ENCODE measurements at regions not wholly inside any gene's neighbourhood (a gene's known extent, or its start where the extent isn't known, plus 50 kb on each side); places are given as distances from the start of the nearest gene placed in this dataset.

DNA sequence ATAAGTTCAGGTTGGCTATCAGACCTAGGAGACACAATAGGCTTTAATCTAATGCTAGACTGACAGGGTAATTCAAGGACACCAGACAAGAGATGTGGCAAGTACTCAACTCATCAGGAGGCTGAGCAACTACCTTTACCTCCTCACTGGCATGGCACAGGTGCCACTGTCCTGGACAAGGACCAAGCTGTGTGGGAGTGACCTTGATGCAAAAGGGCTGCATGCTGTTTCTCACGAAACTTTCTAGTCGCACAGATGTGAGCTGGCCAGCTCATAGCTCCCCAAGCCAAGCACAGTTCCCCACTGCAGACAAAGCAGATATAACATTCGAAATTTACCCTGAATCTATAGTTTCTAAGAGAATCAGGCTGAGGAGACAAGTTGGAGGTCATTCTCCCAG is 207.6 kb upstream of the GHITM start:
- H3K27ac Mint-ChIP-seq (ENCODE audit: unreplicated experiment): no peak overlapping the region
- peaks cover 16% of the 10 kb centered on the region for H3K27me3 Mint-ChIP-seq (ENCODE audit: low read depth)
- no peaks in the 10 kb centered on the region for H3K36me3 Mint-ChIP-seq (ENCODE audit: low read depth)
- DNase-seq (ENCODE audit: low spot score): no peak
- TF ChIP-seq, protein P1, sequence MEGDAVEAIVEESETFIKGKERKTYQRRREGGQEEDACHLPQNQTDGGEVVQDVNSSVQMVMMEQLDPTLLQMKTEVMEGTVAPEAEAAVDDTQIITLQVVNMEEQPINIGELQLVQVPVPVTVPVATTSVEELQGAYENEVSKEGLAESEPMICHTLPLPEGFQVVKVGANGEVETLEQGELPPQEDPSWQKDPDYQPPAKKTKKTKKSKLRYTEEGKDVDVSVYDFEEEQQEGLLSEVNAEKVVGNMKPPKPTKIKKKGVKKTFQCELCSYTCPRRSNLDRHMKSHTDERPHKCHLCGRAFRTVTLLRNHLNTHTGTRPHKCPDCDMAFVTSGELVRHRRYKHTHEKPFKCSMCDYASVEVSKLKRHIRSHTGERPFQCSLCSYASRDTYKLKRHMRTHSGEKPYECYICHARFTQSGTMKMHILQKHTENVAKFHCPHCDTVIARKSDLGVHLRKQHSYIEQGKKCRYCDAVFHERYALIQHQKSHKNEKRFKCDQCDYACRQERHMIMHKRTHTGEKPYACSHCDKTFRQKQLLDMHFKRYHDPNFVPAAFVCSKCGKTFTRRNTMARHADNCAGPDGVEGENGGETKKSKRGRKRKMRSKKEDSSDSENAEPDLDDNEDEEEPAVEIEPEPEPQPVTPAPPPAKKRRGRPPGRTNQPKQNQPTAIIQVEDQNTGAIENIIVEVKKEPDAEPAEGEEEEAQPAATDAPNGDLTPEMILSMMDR (IDR thresholded peaks at IDR 0.05): no peak
- H3K4me1 Mint-ChIP-seq (ENCODE audit: low read depth): peaks cover 3% of the 10 kb centered on the region
- no peaks in the 10 kb centered on the region for H3K9me3 Mint-ChIP-seq (ENCODE audit: low read depth)
- no peak overlapping the region for H3K4me3 Mint-ChIP-seq (ENCODE audit: unreplicated experiment)

DNA sequence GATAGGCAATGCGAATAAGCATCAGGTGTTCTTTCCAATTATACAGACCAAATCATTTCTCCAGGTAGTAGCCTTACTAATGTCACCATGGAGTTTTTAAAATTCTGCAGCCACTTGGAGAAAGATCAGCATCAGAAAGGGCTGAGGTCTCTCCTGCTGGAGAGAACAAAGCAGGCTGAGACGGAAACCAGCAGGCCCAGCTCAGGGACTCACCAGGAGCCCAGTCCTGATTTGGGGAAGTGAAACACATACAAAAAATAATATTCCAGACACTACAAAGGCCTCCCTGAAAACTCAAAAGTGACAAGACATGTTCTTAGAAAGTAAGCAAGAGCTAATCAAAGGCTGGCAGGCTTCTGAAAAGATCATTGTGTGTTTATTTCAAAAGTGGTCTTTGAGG is 207.1 kb upstream of the GHITM start:
- H3K27me3 Mint-ChIP-seq (ENCODE audit: low read depth): peaks cover 14% of the 10 kb centered on the region
- no peak overlapping the region for H3K27ac Mint-ChIP-seq (ENCODE audit: unreplicated experiment)
- no peaks in the 10 kb centered on the region for H3K36me3 Mint-ChIP-seq (ENCODE audit: low read depth)
- DNase-seq (ENCODE audit: low spot score): no peak
- peaks cover 3% of the 10 kb centered on the region for H3K4me1 Mint-ChIP-seq (ENCODE audit: low read depth)
- TF ChIP-seq, protein P1 (IDR thresholded peaks at IDR 0.05): no peak
- H3K4me3 Mint-ChIP-seq (ENCODE audit: unreplicated experiment): no peak overlapping the region
- no peaks in the 10 kb centered on the region for H3K9me3 Mint-ChIP-seq (ENCODE audit: low read depth)

DNA sequence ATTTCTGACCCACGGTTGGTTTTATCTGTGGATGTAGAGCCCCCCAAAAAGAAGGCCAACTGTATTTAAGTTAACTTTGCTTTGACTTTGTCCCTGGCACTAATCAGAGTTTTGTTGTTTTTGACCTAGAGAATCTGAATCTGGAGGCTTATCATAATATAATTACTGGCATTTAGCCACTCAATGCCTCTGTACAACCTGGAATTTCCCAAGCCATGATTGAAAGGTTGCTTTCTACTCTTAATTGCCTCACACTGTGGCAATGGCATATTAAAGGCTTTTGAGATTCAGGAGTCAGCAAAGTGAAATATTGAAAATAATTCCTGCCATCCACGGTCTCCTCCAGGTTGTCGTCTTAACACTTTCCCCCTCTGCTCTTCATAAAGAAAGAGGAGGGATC is 205.2 kb upstream of the GHITM start:
- TF ChIP-seq, protein P1 (IDR thresholded peaks at IDR 0.05): no peak
- no peaks in the 10 kb centered on the region for H3K9me3 Mint-ChIP-seq (ENCODE audit: low read depth)
- no peak overlapping the region for H3K27ac Mint-ChIP-seq (ENCODE audit: unreplicated experiment)
- no peak for DNase-seq (ENCODE audit: low spot score)
- no peaks in the 10 kb centered on the region for H3K36me3 Mint-ChIP-seq (ENCODE audit: low read depth)
- H3K27me3 Mint-ChIP-seq (ENCODE audit: low read depth): peaks cover 15% of the 10 kb centered on the region
- H3K4me1 Mint-ChIP-seq (ENCODE audit: low read depth): peaks cover 3% of the 10 kb centered on the region
- no peak overlapping the region for H3K4me3 Mint-ChIP-seq (ENCODE audit: unreplicated experiment)

DNA sequence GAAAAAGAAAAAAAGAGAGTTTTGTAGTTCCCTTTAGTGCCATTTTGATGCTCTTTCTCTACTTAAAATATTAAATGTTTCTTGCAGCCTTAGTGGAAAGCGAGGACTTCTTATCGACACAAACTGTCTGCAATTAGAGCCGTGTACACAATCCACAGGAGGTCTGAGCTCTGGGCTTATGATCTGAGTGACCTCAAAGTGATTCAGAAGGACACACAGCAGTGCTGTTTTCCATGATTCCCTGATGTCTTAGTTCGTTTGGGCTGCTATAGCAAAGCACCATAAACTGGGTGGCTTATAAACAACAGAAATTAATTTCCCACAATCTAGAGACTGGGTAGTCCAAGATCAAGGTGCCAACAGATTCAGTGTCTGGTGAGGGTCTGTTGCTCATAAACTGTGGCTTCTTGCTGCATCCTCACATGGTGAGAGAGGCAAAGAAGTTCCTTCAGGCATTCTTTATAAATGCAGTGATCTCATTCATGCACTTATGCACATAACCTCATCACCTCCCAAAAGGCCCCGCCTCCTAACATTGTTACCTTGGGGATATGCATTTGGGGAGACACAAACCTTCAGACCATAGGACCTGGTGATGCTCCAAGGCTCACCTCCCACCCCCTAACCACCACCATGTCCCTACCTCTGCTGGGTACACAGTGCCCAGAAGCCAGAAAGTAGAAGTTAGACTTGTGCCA is 204.5 kb upstream of the GHITM start:
- H3K4me1 Mint-ChIP-seq (ENCODE audit: low read depth): peaks cover 3% of the 10 kb centered on the region
- H3K27me3 Mint-ChIP-seq (ENCODE audit: low read depth): peaks cover 17% of the 10 kb centered on the region
- no peak overlapping the region for H3K27ac Mint-ChIP-seq (ENCODE audit: unreplicated experiment)
- no peaks in the 10 kb centered on the region for H3K9me3 Mint-ChIP-seq (ENCODE audit: low read depth)
- TF ChIP-seq, protein P1 (IDR thresholded peaks at IDR 0.05): no peak
- DNase-seq (ENCODE audit: low spot score): no peak
- no peaks in the 10 kb centered on the region for H3K36me3 Mint-ChIP-seq (ENCODE audit: low read depth)
- no peak overlapping the region for H3K4me3 Mint-ChIP-seq (ENCODE audit: unreplicated experiment)

DNA sequence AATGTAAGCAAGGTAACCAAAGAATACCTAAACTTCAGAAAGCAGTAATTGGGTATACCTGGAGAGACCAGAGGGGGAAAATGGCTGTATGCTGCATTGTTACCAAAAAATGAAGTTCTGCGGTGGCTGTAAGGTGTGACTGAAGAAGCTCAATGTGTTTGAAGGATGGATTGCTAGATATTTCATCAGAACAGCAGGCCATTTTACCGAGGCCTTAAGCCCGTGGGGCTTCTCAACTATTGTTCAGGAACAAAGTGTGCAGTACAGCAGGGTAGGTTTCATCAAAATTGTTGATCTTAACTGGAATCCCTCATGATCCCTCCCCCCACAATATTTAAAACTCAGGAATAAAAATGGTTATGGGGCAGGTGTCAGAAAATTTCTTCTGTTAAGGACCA is 204.0 kb upstream of the GHITM start:
- H3K9me3 Mint-ChIP-seq (ENCODE audit: low read depth): no peaks in the 10 kb centered on the region
- H3K4me3 Mint-ChIP-seq (ENCODE audit: unreplicated experiment): no peak overlapping the region
- TF ChIP-seq, protein P1 (IDR thresholded peaks at IDR 0.05): no peak
- H3K4me1 Mint-ChIP-seq (ENCODE audit: low read depth): peaks cover 3% of the 10 kb centered on the region
- no peak overlapping the region for H3K27ac Mint-ChIP-seq (ENCODE audit: unreplicated experiment)
- DNase-seq (ENCODE audit: low spot score): no peak
- H3K27me3 Mint-ChIP-seq (ENCODE audit: low read depth): peaks cover 17% of the 10 kb centered on the region
- H3K36me3 Mint-ChIP-seq (ENCODE audit: low read depth): no peaks in the 10 kb centered on the region
